NCI-H82 (cell line): ENCODE measurements at regions not wholly inside any gene's neighbourhood (a gene's known extent, or its start where the extent isn't known, plus 50 kb on each side); places are given as distances from the start of the nearest gene placed in this dataset.
A peak's percentile ranks its signal among the peaks of the same experiment; 100 is the strongest.
"Not testable (repeated sequence)": the region's sequence is repeated elsewhere in the genome, so short reads cannot be mapped to it uniquely, and the experiment has no call there.

Experiments used
- DNase-seq: peaks from one replicate; lab custom pipeline; 2025; lab: John Stamatoyannopoulos, UW

GRCh38 chr7:69198250-69198649 is 400.0 kb upstream of the AUTS2 start:
- no peak for DNase-seq

GRCh38 chr7:69199041-69199440 is 399.2 kb upstream of the AUTS2 start:
- no peak for DNase-seq

DNA sequence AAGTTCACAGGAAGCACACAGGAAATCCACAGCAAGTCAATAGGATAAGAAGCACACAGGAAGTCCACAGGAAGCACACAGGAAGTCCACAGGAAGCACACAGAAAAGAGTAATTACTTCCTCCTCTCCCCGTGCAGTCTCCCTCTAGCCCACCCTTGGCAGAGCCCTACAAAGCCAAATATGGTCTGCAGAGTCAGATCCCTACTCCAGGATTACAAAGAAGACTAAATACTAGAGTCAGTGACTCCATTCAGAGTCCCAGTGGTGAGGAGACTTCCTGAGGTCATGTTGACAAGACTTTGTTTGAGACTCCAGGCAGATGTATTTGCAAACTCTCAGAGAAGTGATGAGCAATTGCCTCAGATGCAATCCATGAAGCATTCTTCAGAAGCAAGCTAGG is 398.6 kb upstream of the AUTS2 start:
- DNase-seq, result no peak

- DNase-seq, result no peak
These were observed 394.4 kb upstream of the AUTS2 start for GRCh38 chr7:69203871-69204270.

DNA sequence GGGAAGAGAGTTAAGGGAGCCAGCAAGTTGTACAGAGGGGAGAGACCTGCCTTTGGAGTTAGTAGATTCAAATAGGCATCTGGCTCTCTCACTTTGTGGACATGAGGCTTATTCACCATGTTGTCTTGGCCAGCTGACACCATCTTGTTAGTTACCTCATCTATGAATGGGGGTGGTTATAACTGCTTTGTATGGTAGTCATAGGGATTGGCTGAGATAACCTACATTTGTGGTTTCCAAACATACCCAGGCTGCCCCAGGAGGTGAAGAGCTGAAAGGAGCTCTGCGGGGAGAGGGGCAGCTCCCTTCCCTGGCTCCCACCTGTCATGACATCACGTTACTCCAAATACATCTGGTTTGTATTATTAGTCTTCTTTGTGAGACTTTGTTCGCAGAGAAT is 393.3 kb upstream of the AUTS2 start:
- no peak for DNase-seq

DNA sequence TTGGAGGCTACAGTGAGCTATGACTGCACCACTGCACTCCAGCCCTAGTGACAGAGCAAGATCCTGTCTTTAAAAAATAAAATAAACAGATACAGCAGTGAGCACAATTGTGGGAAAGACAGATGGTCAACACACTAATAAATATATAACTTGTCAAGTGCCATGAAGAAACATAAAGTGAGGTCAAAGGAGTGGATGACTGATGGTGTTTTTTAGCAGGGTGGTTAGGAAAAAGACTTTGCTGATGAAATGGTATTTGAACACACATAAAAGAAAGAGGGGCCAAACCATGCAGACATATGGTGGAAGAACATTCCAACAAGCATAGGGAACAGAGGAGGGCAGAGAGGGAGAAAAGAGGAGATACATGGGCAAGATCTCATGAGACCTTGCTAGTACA is 392.7 kb upstream of the AUTS2 start:
- DNase-seq, result no peak

DNA sequence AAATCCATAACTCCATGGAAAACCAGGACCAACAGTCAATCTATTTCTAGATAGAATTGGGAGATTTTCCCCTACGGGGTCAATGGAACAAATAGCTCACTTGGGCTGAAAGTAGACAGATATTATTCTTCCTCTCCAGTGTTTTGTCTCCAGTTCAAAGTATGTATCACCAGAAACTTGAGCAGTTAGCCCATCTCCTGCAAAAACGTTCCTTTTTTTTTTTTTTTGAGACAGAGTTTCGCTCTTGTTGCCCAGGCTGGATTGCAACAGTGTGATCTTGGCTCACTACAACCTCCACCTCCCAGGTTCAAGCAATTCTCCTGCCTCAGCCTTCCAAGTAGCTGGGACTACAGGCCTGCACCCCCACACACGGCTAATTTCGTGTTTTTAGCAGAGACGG is 390.0 kb upstream of the AUTS2 start:
- DNase-seq, result no peak

DNA sequence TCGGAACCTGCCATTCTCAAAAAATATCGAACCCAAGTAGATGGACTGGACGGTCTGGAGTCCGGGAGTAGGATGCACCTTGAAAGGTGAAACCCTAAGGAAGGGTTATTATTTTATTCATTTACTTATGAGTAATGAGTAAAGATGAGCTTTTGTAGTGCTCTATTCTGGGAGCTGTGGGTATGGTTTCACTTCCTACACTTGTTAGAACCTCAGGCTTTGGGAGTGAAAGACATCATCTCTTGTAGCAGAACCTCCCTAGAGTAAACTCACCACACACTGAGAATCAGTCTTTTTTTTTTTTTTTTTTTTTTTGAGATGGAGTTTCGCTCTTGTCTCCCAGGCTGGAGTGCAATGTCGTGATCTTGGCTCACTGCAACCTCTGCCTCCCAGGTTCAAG is 389.4 kb upstream of the AUTS2 start:
- no peak for DNase-seq

GRCh38 chr7:69211336-69211735 is 386.9 kb upstream of the AUTS2 start:
- DNase-seq, result no peak

- peak; percentile 94 for DNase-seq
These were observed 386.5 kb upstream of the AUTS2 start for GRCh38 chr7:69211739-69212138.

GRCh38 chr7:69213878-69214277 is 384.4 kb upstream of the AUTS2 start:
- no peak for DNase-seq

DNA sequence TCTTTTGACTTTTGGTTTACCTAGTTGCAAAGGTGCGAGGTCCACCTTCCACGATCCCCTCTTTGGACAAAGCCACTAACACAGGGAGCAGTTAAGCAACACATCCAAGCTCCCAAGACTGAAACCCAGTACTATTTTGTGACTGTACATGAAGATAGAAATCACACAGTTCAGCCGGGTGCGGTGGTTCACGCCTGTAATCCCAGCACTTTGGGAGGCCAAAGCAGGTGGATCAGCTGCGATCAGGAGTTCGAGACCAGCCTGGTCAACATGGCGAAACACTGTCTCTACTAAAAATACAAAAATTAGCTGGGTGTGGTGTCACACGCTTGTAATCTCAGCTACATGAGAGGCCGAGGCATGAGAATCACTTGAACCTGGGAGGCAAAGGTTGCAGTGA is 382.8 kb upstream of the AUTS2 start:
- not testable (repeated sequence) for DNase-seq

- DNase-seq, result no peak
These were observed 380.5 kb upstream of the AUTS2 start for GRCh38 chr7:69217516-69218350.

GRCh38 chr7:69218576-69218975 is 379.7 kb upstream of the AUTS2 start:
- no peak for DNase-seq

DNA sequence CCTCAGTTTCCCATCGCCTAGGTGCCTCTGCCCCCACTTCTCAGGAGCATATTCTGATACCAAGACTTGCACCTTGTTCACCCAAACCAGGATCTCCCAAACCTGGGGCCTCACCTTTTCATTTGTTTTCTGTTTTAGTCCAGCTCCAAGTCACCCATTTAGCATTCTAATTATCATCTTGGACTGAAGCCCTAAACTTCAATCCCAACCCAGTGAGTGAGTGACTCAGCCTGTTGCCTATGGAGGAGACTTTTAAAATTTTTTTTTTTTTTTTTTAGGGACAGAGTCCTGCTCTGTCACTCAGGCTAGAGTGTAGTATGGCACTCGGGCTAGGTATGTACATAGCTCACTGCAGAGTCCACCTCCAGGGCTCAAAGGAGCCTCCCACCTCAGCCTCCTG is 378.9 kb upstream of the AUTS2 start:
- DNase-seq, result no peak

DNA sequence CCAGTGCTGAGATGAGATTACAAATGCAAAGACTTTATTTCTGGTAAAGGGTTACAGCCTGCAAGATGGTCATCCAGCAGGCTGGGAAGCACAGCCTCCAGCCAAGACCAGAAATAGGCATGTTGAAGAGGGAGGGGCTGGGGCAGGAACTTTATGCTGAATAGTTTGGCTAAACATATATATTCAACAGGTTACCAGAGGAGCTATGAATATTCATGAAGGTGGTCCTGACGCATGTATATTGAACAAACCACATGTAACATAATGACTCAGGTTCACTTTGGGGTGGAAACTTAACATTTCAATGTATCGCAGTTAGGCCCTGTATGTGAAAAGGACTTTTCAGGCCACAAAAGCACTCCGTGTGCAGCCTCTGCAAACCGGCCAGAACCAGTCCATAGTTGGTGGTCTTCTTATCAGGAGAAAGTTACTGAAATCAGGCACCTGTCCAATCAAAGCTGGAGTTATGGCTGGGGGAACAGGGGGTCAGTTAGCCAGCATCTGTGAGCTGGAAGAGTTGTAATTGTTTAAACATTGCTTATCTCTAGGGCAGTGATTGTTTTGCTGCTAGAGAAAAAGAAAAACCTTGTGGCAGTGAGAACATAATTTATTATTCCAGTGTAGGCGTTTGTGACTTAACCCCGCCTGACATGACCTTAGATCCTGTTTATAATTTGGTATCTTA is 372.9 kb upstream of the AUTS2 start:
- DNase-seq, result no peak

- no peak for DNase-seq
These were observed 370.0 kb upstream of the AUTS2 start for GRCh38 chr7:69228212-69228811.

DNA sequence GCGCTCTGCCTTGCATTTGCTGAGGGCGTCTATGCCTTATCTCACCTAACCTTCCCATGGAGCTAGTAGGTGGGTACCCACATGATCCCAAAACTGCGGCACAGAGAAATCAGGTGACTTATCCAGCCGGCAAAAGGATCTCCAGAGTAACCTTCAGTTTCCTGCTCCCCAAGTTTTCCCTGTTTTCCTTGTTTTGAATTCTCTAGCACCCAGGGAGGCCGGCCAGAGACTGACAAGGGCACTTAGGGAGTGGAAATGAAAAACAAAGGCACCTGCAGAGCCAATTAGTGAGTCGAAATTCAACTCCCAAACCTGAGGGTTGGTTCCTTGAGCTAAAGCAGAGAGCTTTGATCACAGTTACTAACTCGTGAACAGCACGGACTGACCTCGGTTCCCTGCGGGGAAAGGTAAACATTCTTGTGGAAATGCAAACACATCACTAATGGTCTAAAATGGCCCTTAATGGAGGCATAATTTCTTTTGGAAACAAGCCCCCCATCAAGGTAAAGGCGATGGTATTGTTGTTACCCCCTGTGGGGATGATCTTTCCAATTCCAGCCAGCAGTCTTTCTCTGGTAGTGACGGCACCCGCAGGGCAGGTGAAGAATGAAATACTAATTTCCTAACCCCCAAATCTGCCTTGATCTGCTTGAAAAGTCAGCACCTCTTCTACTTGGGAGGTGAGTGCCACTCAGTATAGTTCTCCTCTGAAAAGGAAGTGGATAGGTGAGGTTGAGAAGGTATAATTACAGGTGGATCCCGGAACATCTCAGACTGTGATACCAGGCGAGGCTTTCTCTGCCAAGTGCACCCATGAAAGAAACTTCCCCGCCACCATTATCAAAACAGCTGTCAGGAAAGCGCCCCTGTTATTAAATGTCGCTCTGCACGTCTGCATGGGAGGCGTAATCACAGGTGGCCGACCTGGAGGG is 365.6 kb upstream of the AUTS2 start:
- no peak for DNase-seq

GRCh38 chr7:69237541-69237940 is 360.7 kb upstream of the AUTS2 start:
- DNase-seq, result no peak

DNA sequence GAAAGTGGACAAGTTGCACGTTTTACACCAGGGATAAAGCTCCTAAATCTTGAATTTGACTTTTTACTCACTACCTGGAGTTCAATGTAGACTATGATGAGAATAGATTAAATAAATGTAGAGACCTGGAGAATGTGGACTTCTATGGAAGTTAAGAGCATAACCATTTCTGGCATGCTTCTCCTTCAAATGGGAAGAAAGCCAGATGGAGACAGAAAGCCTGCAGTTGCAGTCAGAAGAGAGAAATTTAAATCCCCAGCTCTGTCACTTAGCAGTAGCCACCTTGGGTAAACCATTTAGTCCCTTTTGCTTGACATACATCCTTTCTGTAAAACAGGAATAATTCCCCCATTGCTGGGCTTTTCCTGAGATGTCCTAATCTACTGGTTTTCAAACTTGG is 355.3 kb upstream of the AUTS2 start:
- no peak for DNase-seq

DNA sequence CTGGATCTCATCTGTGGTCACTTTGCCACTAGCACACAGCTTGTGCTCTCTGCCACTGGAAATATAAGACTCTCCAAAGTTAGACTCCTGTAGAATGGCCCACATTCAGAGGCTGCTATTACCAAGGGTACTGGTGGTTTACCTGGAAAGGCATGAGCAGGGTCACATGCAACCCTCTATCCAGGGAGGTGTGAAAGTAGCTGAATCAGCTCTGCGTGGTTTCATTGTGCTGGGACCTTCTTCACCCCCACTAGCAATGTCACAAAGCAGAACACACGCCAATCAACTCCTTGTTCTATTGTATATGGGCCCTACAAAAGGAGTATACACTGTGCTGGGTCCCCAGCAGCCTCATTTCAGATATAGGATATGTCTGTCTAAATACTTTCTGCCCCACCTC is 353.6 kb upstream of the AUTS2 start:
- DNase-seq, result no peak

GRCh38 chr7:69245646-69246045 is 352.6 kb upstream of the AUTS2 start:
- DNase-seq, result no peak
